ENCODE measurements at regions not wholly inside any gene's neighbourhood (a gene's known extent, or its start where the extent isn't known, plus 50 kb on each side); places are given as distances from the start of the nearest gene placed in this dataset.

DNA sequence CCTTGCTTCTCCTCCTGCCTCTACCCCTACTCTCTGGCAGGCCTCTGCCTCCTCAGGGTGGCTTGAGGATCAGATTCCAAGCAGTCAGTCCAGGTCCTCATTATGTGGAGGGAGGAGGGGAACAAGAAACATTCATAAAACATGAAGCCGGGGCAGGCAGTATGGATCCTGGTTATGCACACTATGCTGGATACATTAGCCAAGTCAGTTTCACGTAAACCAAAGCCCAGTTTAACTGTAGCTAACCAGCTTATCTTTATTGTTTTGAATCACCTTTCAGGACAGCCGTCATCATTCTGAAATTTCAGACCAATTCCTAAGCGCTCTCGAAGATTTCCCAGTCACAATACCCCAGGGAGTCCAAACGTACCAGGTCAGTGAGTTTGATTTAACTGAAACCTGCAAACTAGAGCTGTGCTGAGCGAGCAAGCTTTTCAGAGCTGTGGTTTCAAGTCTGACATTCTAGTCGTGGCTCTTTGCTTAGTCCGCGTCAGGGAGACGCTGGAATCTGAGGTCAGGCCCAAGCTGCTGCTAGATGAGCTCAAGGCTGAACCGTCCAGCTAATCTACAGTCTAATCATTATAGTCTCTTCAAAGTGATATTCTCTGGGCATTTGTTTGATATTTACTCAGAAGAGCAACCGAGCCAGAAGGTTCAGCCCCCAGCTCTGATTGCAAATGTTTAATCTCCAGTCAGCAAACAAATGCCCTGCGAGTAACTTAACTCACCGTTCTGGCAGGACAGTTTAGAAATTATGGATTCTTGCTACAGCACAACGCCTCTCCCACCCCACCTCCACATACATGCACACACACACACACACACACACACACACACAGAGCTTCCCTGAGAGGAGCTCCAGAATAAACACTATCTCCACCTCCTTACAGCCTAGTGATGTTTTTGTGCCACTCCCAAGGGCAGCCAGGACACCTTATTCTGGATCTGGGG is 63.8 kb upstream of the BZW1 start (continued):
- TF ChIP-seq, protein P1, sequence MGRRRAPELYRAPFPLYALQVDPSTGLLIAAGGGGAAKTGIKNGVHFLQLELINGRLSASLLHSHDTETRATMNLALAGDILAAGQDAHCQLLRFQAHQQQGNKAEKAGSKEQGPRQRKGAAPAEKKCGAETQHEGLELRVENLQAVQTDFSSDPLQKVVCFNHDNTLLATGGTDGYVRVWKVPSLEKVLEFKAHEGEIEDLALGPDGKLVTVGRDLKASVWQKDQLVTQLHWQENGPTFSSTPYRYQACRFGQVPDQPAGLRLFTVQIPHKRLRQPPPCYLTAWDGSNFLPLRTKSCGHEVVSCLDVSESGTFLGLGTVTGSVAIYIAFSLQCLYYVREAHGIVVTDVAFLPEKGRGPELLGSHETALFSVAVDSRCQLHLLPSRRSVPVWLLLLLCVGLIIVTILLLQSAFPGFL (CRISPR knock-in tag; IDR thresholded peaks at IDR 0.05) = no peak
- TF ChIP-seq, protein P2, sequence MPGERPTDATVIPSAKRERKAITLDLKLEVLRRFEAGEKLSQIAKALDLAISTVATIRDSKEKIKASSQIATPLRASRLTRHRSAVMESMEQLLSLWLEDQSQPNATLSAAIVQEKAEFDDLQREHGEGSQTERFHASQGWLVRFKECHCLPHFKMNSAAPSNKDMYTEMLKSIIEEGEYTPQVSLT (CRISPR knock-in tag; IDR thresholded peaks at IDR 0.05; ENCODE audit: borderline replicate concordance, low read depth) = no peak
- peak; percentile 78; the same call in 1 of the 2 replicates for TF ChIP-seq ONECUT2 (CRISPR knock-in tag; IDR thresholded peaks at IDR 0.05)
- TF ChIP-seq SIX4 (CRISPR knock-in tag; IDR thresholded peaks at IDR 0.05) = peak; percentile 82
- TF ChIP-seq CBFB (CRISPR knock-in tag; IDR thresholded peaks at IDR 0.05) = peak; percentile 78
- no peak for TF ChIP-seq ZFAT (CRISPR knock-in tag; conservative IDR thresholded peaks at IDR 0.05)
- TF ChIP-seq ZMAT5 (CRISPR knock-in tag; IDR thresholded peaks at IDR 0.05; ENCODE audit: borderline replicate concordance, low read depth) = no peak
- peak; percentile 81 for TF ChIP-seq ZNF331 (CRISPR knock-in tag; IDR thresholded peaks at IDR 0.05)
- TF ChIP-seq JDP2 (CRISPR knock-in tag; IDR thresholded peaks at IDR 0.05; ENCODE audit: borderline replicate concordance) = no peak; the same call in 1 of the 2 replicates
- no peak for TF ChIP-seq SCMH1 (CRISPR knock-in tag; IDR thresholded peaks at IDR 0.05; ENCODE audit: borderline replicate concordance)
- TF ChIP-seq KIAA2018 (CRISPR knock-in tag; IDR thresholded peaks at IDR 0.05; ENCODE audit: borderline replicate concordance) = 0 out of 2 replicates have a peak, but pooled peaks have one; percentile 46
- TF ChIP-seq ZNF274 (CRISPR knock-in tag; IDR thresholded peaks at IDR 0.05) = no peak
- peak; percentile 89 for TF ChIP-seq ZSCAN5A (CRISPR knock-in tag; IDR thresholded peaks at IDR 0.05; ENCODE audit: borderline replicate concordance)
- 0 out of 2 replicates have a peak, but pooled peaks have one; percentile 42 for TF ChIP-seq ZSCAN29 (CRISPR knock-in tag; conservative IDR thresholded peaks at IDR 0.05)
- peak; percentile 54; the same call in 1 of the 2 replicates for TF ChIP-seq ZNF275 (CRISPR knock-in tag; IDR thresholded peaks at IDR 0.05; ENCODE audit: borderline replicate concordance)

All from HepG2 (cell line).